ENCODE measurements at regions not wholly inside any gene's neighbourhood (a gene's known extent, or its start where the extent isn't known, plus 50 kb on each side); places are given as distances from the start of the nearest gene placed in this dataset.
"Not testable (repeated sequence)": the region's sequence is repeated elsewhere in the genome, so short reads cannot be mapped to it uniquely, and the experiment has no call there.

DNA sequence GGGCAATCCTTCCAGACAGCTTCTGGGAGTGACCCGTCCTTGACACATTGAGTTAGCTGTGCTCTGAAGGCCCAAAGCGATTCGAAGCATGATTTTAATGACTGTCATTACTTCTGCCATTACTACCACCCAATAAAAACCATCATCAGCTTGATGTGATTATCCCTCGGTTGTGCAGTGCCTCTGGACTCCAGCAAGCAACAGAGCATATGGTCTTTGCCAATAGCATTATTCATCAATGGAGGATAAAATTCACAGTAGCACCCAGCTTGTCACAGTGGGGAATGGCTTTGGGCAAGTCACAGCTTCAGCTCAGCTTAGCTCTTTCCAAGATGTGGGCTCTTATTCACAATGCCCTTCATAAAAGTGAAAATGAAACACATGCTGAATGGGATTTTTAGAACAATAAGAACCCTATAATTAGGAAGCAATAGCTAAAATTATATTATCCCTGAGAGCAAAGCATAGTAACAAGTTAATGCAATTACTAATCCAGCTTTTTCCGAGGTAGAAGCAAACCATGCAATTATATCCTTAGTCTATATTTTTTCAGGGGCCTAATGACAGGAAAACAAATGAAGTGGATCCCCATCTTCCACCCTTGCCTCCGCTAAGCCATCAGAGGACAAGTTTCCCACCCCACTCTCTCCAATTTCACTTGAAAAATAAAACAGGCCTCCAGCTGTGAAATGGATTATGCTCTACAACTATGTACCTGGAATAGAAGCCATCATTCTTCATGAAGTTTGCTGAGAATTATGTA, 163.0 kb upstream of the EEA1 start:
- no peak for DNase-seq (ENCODE audit: low read depth, low spot score)
- no peak for TF ChIP-seq CTCF (IDR thresholded peaks at IDR 0.05; ENCODE audit: low read depth, low read length)
- in situ Hi-C loops (cut with HindIII; ENCODE audit: low sequenced_read_pairs) = no loop called here
- H3K4me3 ChIP-seq (ENCODE audit: low read depth, low read length) = no peak overlapping the region

- H3K4me3 ChIP-seq (ENCODE audit: low read depth, low read length) = no peak overlapping the region
- no peak for TF ChIP-seq CTCF (IDR thresholded peaks at IDR 0.05; ENCODE audit: low read depth, low read length)
- no peak for DNase-seq (ENCODE audit: low read depth, low spot score)
- in situ Hi-C loops (cut with HindIII; ENCODE audit: low sequenced_read_pairs) = no loop called here
These were observed 163.5 kb upstream of the EEA1 start for GRCh38 chr12:93092649-93092945.

DNA sequence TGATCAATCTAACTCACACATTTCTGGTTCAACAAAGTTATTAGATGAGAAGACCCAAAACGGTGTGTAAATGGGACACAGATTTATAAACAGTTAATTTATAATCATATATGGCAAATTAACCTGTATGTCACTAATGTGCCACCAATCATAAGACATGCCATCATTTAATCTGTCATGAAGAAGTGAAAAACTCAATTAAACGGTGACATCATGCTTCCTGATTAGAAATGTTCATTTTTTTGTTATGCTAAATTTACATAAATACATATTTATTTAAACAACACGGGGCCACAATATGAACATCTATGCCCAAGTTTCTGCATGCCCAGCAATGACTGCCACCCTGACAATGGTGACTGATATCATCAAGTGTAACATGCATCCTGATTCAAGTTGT, 164.1 kb upstream of the EEA1 start:
- no peak for TF ChIP-seq CTCF (IDR thresholded peaks at IDR 0.05; ENCODE audit: low read depth, low read length)
- DNase-seq (ENCODE audit: low read depth, low spot score) = no peak
- in situ Hi-C loops (cut with HindIII; ENCODE audit: low sequenced_read_pairs) = no loop called here
- H3K4me3 ChIP-seq (ENCODE audit: low read depth, low read length) = no peak overlapping the region

- in situ Hi-C loops (cut with HindIII; ENCODE audit: low sequenced_read_pairs); H3K4me3 ChIP-seq (ENCODE audit: low read depth, low read length); DNase-seq (ENCODE audit: low read depth, low spot score): not testable (repeated sequence)
These were observed 165.1 kb upstream of the EEA1 start for GRCh38 chr12:93094222-93094621.

DNA sequence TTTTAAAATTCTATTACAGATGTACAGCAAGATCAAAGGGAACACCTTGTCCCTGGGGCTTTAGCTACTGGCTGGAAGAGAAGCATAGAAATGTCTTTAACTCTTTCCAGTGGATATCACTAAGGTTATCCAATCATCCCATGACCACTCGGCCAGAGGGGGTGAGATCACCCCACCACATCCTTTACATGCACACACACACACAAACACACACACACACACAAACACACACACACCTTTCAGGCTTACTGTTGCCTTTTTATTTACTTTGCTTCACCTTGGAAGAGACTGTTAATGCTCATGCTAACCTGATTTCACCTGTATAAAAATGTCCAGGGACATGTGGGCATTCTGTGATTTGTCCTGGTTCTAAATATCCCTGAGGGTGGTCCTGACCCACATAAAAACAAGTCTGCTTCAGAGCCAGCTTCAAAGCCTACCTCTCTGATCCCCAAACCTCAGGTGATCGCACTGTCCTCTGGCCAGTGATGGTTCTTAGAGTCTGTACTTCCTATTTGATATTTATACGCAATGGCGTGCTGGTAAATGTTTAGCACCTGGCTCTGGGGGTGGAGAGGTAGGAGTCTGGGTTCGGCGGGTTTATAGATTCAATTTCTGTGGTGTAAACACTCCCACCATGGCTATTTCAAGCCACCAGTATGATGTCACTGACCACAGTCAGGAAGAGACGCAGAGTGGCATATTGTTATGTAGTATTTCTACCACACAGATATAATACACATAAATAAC, 166.1 kb upstream of the EEA1 start:
- H3K4me3 ChIP-seq (ENCODE audit: low read depth, low read length) = no peak overlapping the region
- in situ Hi-C loops (cut with HindIII; ENCODE audit: low sequenced_read_pairs) = no loop called here
- TF ChIP-seq CTCF (IDR thresholded peaks at IDR 0.05; ENCODE audit: low read depth, low read length) = no peak
- no peak for DNase-seq (ENCODE audit: low read depth, low spot score)

DNA sequence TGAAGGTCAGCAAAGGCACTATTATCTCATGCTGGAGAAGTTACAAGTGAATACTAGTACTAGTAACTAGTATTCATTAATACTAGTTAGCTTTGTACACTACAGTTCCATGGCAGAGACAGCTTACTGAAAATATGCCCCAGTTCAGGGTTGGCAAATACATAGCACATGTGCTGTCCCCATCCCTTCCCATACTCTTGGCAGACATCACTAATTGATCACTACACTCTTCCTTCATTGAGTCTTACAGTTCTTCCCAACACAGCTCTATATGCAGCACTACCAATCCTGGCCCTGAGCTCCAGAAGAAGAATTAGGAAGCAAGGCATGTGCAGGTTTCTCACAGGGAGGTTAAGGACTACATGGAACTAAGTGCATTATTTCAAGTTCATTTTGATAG, 168.3 kb upstream of the EEA1 start:
- no peak for DNase-seq (ENCODE audit: low read depth, low spot score)
- TF ChIP-seq CTCF (IDR thresholded peaks at IDR 0.05; ENCODE audit: low read depth, low read length) = no peak
- in situ Hi-C loops (cut with HindIII; ENCODE audit: low sequenced_read_pairs) = no loop called here
- H3K4me3 ChIP-seq (ENCODE audit: low read depth, low read length) = no peak overlapping the region

- in situ Hi-C loops (cut with HindIII; ENCODE audit: low sequenced_read_pairs) = no loop called here
- DNase-seq (ENCODE audit: low read depth, low spot score) = peak; percentile 34
- H3K4me3 ChIP-seq (ENCODE audit: low read depth, low read length) = no peak overlapping the region
- TF ChIP-seq CTCF (IDR thresholded peaks at IDR 0.05; ENCODE audit: low read depth, low read length) = peak; percentile 35
These were observed 169.0 kb upstream of the EEA1 start for GRCh38 chr12:93098077-93098476.
